Breast epithelium (tissue), 3 donors: ENCODE measurements at regions not wholly inside any gene's neighbourhood (a gene's known extent, or its start where the extent isn't known, plus 50 kb on each side); places are given as distances from the start of the nearest gene placed in this dataset.

Experiments
- CTCF ChIP-seq, 3 donors: fragments of 450-650 bp; IDR thresholded peaks; one replicate each; pipeline ENCODE4 v1.5.1; 2016 to 2017; ENCODE audit warnings: antibody characterized with exemption in 3 of 3, mild to moderate bottlenecking in 3 of 3, moderate library complexity in 3 of 3
- POLR2A ChIP-seq: fragments of 450-650 bp; IDR thresholded peaks from one replicate; pipeline ENCODE4 v1.6.1; 2016; ENCODE audit warnings: antibody characterized with exemption, mild to moderate bottlenecking, moderate library complexity
- POLR2AphosphoS5 ChIP-seq, 3 donors: sonication (generic); formaldehyde crosslinking; IDR thresholded peaks; one replicate each; pipeline ENCODE4 v1.6.1; 2017; ENCODE audit warnings: antibody characterized with exemption in 3 of 3

DNA sequence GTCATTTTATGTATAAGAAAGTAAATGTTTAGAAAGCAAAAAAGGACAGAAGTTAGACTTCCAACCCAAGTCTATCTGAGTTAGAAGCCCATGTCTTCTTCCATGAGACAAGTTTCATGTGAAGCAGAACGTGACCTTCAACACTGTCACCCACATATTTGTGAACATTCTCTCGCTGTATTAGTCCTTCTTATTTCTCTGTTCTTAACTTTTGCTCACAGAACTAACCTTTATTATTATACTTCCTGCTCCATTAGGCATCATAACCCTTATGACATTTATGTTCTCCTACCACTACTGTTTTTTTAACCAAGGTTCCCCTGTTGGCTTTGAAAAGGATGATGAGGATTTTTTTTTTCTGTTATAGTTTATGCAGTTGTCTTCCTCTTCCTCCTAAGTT lies 238.8 kb downstream of the ZNF608 start:
- no peak for TF ChIP-seq POLR2A
- TF ChIP-seq CTCF (IDR thresholded peaks at IDR 0.05): no peak
- no peak for TF ChIP-seq POLR2AphosphoS5 (IDR thresholded peaks at IDR 0.05)
